ENCODE measurements at regions not wholly inside any gene's neighbourhood (a gene's known extent, or its start where the extent isn't known, plus 50 kb on each side); places are given as distances from the start of the nearest gene placed in this dataset.

DNA sequence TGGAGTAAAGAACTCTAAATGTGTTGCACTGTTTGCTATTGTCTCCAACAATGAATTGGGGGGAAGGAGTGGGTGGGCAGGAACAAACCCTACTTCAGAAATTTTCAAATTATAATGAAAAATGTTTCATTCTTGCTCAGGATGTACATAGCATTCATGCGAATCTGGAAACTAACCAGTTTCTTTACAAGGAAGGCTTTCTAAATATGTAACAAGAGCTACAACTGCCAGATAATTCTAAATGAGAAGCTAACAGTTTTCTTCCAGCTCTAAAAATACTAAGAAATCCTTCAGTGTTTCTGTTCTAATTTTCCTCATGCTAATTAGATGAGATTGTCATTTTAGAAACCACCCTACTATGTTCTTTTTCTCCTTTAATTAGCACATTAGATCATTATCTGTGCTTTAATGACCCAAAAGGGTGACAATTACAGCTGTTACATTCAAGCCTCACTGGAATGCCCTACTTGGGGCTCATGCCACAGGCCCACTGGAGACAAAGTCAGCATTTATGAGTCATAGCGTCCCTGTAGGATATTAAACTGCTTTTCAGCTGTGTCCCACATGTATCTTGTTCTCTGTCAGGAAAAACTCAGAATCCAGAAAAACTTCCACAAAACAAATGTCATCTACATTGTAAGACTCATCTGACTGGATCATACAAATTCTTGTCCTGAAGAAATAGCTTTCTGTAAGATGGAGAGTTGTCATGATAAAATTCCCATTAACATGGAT lies 804.6 kb upstream of the CXADR start:
- intact Hi-C loops (cut with DNase I), result no loop called here
- no peak overlapping the region for H3K27ac ChIP-seq
- no peak overlapping the region for H3K4me3 ChIP-seq (replicated peaks in 1 of 3)
- no peaks in the 10 kb centered on the region for H3K36me3 ChIP-seq
- H3K9me3 ChIP-seq, result no peaks in the 10 kb centered on the region
- 38 to 62% methylated on average over 2 of the region's 2 CpGs for WGBS, 2 donors
- H3K27me3 ChIP-seq, result no peaks in the 10 kb centered on the region
- TF ChIP-seq, protein P1, sequence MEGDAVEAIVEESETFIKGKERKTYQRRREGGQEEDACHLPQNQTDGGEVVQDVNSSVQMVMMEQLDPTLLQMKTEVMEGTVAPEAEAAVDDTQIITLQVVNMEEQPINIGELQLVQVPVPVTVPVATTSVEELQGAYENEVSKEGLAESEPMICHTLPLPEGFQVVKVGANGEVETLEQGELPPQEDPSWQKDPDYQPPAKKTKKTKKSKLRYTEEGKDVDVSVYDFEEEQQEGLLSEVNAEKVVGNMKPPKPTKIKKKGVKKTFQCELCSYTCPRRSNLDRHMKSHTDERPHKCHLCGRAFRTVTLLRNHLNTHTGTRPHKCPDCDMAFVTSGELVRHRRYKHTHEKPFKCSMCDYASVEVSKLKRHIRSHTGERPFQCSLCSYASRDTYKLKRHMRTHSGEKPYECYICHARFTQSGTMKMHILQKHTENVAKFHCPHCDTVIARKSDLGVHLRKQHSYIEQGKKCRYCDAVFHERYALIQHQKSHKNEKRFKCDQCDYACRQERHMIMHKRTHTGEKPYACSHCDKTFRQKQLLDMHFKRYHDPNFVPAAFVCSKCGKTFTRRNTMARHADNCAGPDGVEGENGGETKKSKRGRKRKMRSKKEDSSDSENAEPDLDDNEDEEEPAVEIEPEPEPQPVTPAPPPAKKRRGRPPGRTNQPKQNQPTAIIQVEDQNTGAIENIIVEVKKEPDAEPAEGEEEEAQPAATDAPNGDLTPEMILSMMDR (IDR thresholded peaks at IDR 0.05), result no peak
- no peak for TF ChIP-seq POLR2A (IDR thresholded peaks at IDR 0.05)
- H3K4me1 ChIP-seq, result no peaks in the 10 kb centered on the region
- no peak for DNase-seq

DNA sequence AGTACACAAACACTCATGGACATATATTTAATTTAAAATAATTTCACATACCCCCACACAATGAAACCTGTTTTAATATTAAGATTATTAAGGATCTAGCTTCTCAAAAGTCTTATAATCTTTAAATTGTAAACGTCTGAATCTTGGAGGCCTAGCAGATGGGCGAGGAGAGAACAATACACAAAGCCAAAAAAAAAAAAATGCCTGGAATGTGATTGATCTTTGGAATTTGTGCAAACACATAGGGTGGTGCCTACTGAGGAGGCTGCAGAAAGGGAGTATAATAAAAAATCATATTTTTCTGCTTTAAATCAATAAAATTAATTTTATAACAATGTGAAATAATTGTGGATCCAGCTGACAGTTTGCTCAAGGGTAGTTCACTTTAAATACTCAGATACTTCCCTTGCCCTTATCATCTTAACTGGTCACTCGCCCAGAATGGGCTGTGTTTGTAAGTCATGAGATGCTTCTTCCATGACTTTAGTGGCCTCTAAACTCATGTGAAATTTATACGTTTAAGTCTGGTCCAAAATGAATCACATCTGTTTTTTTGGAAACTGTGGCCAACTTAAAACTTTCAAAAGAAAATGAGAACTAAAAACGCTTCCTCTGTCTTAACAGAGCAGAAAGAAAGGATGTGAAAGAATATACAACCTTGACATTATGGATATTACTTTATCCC lies 802.8 kb upstream of the CXADR start:
- Histone ChIP-seq H3K4me1 (no peaks in the 10 kb centered on the region), H3K27ac (no peak overlapping the region), H3K27me3 (no peaks in the 10 kb centered on the region), H3K36me3 (no peaks in the 10 kb centered on the region), H3K4me3 (replicated peaks in 1 of 3) (no peak overlapping the region), H3K9me3 (no peaks in the 10 kb centered on the region)
- TF ChIP-seq, protein P1 (IDR thresholded peaks at IDR 0.05), result no peak
- TF ChIP-seq POLR2A (IDR thresholded peaks at IDR 0.05), result no peak
- DNase-seq, result no peak
- 64 to 66% methylated on average over 5 of the region's 5 CpGs for WGBS, 2 donors
- intact Hi-C loops (cut with DNase I), result no loop called here

DNA sequence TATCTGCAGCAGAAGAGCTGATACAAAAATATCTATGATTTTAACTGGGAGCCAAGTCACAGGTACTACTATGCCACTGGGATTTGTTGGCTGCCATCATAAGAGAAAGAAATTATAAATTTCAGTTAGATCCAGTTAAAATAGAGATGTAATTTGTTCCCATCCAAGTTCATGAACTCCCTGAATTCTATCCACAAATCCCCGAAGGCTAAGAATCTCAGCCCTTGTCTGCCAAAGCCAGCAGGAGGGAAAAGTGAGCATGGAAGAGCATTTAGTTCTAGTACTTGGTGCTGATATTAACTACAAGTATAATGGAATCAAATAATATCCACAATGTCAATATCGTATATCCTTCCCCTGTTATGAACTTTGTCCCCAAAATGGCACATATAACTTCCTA lies 801.1 kb upstream of the CXADR start:
- intact Hi-C loops (cut with DNase I), result no loop called here
- Histone ChIP-seq H3K36me3 (no peaks in the 10 kb centered on the region), H3K9me3 (no peaks in the 10 kb centered on the region), H3K27me3 (no peaks in the 10 kb centered on the region), H3K4me3 (replicated peaks in 1 of 3) (no peak overlapping the region), H3K27ac (no peak overlapping the region), H3K4me1 (no peaks in the 10 kb centered on the region)
- no peak for TF ChIP-seq POLR2A (IDR thresholded peaks at IDR 0.05)
- TF ChIP-seq, protein P1 (IDR thresholded peaks at IDR 0.05), result no peak
- 75 to 93% methylated on average over 2 of the region's 2 CpGs for WGBS, 2 donors
- no peak for DNase-seq

DNA sequence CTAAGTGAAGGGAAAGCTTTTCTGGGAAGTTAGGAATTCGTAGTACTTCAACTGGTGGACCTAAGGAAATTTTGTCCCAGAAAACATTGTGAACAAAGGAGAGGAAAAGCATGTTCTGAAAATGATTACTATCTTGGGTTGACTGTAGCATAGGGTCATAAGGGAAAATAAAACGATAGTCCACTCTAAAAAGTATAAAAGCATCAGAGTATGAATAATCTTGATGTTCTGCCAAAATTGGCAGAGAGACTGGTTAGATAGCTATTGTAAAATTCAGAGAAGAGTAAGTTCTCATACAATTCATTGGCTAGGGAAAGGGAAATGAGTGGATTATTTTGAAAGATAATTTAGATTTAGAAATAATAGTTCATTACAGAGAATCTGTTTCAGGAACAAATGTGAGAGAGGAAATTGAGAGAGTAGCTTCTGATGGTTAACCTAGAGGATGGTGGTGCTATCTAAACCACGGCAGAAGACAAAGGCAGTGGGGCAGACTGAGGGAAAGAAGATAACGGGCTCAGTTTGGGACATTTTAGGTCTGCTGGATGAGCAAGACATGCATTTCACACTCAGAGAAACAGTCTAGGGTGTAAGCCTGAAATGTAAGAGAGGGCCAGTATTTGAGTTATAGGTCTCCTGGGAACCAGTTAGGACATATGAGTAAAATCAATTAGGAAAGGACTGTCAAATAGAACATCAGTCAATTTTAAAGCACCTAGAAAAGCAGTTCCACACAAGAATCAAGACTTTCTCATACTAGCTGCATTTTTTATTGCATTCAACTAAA lies 799.3 kb upstream of the CXADR start:
- no peak for DNase-seq

More for the DNA sequence above, 799.3 kb upstream of the CXADR start:
- Histone ChIP-seq H3K4me1 (no peaks in the 10 kb centered on the region), H3K4me3 (replicated peaks in 1 of 3) (no peak overlapping the region), H3K9me3 (no peaks in the 10 kb centered on the region), H3K36me3 (no peaks in the 10 kb centered on the region), H3K27ac (no peak overlapping the region), H3K27me3 (no peaks in the 10 kb centered on the region)
- TF ChIP-seq POLR2A (IDR thresholded peaks at IDR 0.05), result no peak
- TF ChIP-seq, protein P1 (IDR thresholded peaks at IDR 0.05), result no peak
- 63 to 69% methylated on average over 4 of the region's 4 CpGs for WGBS, 2 donors
- intact Hi-C loops (cut with DNase I), result no loop called here
